ENCODE measurements at regions not wholly inside any gene's neighbourhood (a gene's known extent, or its start where the extent isn't known, plus 50 kb on each side); places are given as distances from the start of the nearest gene placed in this dataset.

DNA sequence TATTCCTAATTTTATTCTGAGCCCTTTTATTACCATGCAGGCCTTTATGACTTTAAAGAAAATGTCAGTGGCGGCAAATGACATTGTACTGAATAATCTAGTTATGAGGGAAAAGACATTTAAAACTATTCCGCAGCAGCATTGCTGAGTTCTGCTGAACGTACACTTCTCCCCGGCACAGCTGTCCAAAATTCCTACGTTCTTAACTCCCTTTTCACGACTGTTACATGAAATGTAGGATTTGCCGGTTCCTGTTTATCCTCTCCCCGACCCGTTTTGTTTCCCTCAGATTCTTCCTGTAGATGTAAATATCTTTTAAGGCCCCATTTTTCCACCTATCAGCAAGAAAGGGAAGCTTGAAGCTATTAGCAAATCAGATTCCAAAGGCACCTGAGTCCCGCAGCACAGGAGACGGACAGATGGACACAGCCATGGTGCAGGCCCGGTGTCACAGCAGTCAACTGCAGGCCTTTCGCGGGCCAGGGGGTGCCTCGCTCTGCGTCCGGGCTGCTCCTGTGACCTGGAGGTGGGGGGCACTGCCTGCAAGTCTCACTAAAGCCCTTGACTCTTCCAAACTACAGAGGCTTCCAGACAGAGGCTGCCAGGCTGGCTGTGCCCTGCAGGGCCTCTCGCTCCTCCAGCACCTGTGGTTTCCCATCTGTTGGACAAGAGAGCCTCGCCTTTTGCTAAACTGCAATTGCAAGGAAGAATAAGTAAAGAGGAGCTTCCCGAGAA, 485.0 kb upstream of the MGMT start:
- DNase-seq (ENCODE audit: low read depth, low spot score), result no peak
- H3K4me3 ChIP-seq (ENCODE audit: low read length), result no peak overlapping the region

DNA sequence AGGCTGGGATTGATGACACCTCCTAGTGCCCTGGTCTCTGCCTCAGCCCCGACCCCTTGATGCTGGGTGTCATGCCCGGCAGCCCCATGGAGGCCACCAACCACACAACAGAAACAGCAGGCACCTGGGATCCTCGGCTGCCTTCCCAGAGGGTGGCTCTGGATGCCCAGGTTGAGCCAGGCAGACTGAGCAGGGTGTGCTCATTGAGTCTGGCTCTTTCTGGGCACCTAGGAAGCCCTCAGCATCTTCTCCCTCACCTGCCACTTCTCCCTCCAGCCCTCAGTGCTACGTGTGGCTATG, 484.5 kb upstream of the MGMT start:
- H3K4me3 ChIP-seq (ENCODE audit: low read length), result no peak overlapping the region
- DNase-seq (ENCODE audit: low read depth, low spot score), result no peak

DNA sequence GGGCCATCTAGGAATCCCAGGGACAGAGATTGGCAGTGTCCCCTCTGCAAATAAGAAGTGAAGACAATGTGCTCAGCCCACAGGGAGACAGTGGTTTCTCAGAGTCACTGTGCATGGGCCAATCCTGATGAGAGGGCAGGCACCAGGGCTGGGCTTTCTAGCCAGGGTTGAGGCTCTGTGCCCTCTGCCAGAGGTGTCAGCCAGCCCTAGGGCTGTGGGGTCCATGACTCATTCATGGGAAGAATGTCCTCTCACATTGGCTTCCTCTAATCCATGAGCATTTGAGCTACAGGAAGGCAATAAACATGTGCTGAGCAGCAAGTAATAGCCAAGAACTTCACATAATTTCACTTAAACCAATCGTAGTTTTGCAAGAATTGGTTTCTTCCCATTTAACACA, 482.0 kb upstream of the MGMT start:
- H3K4me3 ChIP-seq (ENCODE audit: low read length), result no peak overlapping the region
- no peak for DNase-seq (ENCODE audit: low read depth, low spot score)

DNA sequence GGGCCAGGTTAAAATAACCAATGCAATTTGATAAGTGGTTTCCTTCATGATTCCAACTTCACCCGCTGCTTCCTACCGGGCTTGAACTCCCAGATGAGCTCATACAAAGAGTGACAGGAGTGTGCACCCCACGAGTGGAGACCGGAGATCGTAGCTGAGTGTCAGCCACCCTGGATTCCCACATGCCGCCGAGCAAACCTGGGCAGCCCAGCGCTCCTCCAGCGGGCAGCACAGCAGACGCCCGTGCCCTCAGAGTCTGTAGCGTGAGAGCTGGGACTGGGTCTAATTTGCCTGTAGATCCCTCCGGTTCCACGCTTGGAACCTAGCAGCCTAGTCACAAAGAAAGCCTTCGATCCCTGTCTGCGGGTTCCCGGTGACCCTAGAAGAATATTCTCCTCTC, 476.1 kb upstream of the MGMT start:
- H3K4me3 ChIP-seq (ENCODE audit: low read length), result no peak overlapping the region
- DNase-seq (ENCODE audit: low read depth, low spot score), result no peak

DNA sequence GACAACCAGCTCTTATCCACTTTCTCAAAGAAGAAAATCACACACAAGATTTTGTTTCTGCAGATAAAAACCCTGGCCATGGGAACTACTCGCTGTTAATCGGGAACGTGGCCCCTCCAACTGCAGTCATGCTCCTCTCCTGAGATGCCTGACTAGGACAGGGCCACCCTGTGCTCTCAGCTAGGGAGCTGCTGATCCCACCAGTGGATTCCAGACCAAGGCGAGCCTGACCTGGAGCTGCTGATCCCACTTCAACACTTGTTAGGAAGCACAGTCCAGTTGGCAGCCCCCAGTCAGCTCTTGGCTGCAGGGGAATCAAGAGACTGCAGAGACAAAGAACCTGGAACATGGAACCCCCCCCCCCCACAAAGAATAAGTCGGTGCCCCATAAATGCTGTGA, 474.3 kb upstream of the MGMT start:
- no peak overlapping the region for H3K4me3 ChIP-seq (ENCODE audit: low read length)
- DNase-seq (ENCODE audit: low read depth, low spot score), result no peak

DNA sequence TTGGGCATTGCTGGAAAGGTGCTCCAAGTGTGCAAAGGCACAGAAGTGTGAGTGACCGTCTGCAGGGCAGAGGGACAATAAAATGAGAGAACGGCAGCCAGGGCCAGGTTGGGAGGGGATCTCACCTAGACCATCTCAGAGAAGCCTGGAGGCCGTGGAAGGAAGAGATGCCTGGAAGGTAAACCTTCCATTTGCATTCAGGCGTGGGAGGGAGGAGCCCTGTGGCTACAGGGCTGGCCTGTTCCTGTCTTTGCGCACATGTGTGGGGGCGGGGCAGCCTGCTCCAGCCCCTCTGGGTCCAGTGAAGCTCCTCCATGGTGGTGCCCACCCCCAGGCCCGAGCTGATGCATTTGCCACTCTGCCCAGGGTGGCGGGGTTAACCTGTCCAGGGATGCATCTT, 473.6 kb upstream of the MGMT start:
- no peak for DNase-seq (ENCODE audit: low read depth, low spot score)
- H3K4me3 ChIP-seq (ENCODE audit: low read length), result no peak overlapping the region

DNA sequence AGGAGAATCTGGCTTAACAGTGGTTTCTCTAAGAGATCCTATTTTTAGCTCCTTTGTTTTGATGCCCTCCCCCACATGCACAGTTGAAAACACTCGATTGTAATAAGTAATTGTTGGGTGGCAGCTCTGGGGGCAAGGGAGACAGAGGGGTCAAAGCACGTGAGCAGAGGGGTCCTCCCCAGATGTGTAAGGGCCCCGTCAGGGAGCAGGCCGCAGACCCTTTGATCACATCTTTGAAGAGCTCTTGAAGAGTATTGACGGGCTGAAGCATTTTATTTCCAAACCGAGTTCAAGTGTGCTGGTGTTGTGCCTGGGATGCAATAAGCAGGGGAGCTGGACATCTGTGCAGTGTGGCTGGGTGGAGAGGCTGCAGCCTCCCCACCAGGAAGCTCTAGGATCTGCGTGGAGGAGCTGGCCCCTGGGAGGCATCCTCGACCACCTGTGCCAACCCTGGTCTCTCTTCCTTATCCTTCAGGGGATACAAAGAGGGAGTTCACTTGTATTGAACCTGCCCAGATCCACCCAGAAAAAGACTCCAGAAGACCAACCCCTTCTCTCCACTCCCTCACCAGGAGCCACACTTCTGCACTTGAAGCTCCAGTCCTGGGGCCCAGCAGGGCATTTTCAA, 473.0 kb upstream of the MGMT start:
- no peak for DNase-seq (ENCODE audit: low read depth, low spot score)
- no peak overlapping the region for H3K4me3 ChIP-seq (ENCODE audit: low read length)

DNA sequence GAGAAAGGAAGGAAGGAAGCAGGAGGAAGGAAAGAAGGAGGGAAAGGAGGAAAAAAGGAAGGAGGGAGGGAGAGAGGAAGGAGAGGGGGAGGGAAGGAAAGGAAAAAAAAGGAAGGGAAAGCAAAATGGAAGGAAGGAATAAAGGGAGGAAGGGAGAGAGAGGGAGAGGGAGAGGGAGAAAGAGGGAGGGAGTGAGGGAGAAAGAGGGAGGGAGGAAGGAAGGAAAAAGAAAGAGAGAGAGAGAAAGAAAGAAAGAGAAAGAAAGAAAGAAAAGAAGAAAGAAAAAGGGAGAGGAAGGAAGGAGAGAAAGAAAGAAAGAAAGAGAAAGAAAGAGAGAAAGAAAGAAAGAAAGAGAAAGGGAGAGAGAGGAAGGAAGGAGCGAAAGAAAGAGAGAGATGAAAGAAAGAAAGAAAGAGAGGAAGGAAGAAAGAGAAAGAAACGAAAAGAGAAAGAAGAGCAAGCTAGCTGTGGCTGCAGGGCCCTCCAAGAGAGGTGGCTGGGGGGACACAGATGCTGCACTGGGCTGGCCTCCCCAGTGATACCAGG, 472.4 kb upstream of the MGMT start:
- no peak for DNase-seq (ENCODE audit: low read depth, low spot score)
- no peak overlapping the region for H3K4me3 ChIP-seq (ENCODE audit: low read length)

DNA sequence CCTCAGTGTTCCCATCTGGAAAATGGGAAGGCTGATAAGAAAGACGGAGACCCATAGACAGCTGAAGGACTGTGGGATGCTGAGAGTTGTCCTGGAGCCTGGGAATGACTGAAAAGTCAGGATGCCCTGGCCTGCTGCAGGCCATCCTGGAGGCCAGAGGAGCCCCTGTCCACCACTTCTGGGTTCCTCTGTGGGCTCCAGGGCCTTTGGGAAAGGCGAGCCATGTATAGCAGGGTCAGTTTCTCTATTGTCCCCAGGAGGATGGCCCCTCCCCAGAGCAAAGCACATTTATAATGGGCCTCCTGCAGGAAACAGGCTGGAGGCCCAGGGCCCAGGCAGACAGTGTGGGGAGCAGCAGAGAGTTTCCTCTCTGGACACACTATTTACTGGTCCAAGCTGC, 471.4 kb upstream of the MGMT start:
- no peak for DNase-seq (ENCODE audit: low read depth, low spot score)
- H3K4me3 ChIP-seq (ENCODE audit: low read length), result no peak overlapping the region

DNA sequence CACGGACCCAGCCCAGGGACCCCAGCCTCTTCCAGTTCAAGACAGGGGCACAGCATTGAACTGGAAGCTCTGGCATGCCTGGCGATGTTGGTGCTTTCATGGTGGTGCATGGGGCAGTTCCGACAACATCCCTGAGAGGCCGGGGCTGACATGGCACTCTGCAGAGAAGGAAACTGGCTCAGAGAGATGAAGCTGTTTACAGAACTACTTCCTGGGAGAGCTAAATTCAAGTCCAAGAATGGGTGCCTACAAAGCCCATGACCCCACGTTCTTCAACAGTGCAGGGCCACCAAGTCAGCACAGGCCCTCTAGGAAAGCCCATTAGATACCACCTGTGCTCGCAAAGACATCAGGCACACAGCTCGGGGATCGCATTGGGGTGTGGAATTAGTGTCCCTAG, 470.9 kb upstream of the MGMT start:
- H3K4me3 ChIP-seq (ENCODE audit: low read length), result no peak overlapping the region
- no peak for DNase-seq (ENCODE audit: low read depth, low spot score)

DNA sequence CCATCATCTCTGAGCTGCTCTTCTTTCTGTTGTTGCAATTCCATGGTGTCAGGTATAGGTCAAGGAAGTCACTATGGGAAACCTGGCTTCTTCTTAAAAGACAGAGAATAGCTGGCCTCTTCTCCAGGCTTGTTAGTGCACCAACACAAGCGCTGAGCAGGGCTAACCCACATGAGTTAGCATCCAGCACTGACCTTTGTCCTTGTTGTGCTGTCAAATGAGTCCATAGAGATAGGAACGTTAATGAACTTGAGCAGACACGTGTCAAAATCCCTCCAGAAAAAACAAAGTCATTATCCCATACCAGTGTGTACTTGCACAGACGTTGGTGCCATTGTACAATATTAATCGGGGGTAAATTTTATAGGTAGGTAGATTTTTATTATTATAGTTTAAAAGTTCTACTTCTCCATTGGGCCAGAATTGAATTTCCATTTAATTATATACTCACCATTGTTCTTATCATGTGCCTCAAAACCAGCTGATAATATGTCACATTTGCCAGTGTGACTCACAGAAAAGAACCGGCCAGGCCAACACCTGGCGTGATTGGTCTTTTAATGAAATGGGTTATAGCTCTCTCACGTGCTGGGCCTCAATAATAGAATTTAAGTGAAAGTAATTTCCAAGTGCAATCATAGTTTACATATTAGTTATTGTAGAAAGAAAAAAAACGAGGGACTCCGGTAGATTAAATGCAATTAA, 468.8 kb upstream of the MGMT start:
- DNase-seq (ENCODE audit: low read depth, low spot score), result no peak
- H3K4me3 ChIP-seq (ENCODE audit: low read length), result no peak overlapping the region

DNA sequence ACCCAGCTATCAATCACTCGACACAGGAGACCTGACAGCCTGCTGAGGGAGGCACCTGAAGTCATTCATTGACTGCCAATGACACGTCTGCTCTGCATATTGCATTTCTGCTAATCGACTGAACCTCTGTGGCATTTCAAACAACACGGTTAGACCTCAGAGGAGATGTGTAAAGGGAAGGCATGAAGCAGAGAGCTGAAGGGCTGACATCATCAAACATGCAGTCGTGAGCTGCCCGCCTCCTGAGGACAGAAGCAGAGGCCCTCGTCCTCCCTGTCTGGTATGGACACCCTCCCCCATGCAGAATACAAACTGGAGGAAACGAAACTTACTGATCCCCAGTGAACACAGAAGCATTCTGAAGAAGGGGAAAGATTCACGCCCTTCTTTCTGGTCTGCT, 462.6 kb upstream of the MGMT start:
- no peak overlapping the region for H3K4me3 ChIP-seq (ENCODE audit: low read length)
- DNase-seq (ENCODE audit: low read depth, low spot score), result no peak

DNA sequence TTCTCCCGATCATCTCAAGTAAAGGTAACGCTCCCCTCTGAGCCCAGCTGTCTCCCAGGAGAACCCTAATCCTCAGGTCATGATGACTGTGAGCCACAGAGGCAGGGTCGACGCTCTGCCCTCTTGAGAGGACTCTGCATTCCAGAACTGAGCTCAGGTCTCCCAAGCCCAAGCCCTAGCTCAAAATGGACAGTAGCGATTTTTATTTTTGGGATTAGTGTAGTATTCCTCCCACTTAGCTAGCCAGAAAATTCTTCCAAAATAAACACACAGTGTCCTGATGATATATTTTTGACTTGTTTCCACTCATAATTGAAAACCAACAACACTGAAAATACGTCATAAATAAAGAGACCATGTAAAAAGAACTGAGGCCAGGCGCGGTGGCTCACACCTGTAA, 462.0 kb upstream of the MGMT start:
- H3K4me3 ChIP-seq (ENCODE audit: low read length), result no peak overlapping the region
- DNase-seq (ENCODE audit: low read depth, low spot score), result no peak

DNA sequence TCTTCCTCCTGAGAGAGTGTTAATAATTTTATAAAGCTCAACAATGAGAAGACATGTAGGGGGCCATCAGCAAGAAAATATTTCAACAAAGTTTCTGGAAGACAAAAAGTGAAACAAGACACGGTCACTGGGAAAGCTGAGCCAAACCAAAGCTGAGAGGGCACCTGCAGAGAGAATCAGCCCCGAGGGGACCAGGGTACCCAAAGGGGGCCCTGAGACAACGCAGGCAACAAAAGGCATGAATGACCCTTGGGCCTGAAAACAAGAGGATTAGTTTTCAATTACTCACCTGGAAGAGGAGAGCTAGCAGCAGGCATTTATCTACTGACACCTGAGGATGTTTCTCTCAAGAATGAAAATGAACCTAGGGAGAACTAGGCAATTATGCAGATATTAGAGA, 461.2 kb upstream of the MGMT start:
- no peak overlapping the region for H3K4me3 ChIP-seq (ENCODE audit: low read length)
- DNase-seq (ENCODE audit: low read depth, low spot score), result no peak

DNA sequence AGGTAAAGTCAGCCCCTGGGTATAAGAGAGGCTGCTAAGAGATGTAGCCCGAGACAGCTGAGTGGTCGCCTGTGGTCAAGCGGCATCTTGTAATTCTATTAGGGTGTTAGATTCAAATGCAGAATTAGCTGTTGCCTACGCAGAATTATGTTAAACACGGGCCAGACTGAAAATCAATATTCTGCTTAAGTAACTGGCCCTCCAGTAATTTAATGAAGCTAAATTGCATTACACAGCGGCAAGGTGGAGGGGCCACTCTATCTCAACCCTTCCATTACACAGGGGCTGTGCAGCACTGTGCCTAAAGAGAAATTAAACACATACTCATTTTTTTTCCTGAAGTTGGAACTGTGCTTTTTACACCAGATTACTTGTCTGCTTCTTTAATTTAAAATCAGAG, 448.5 kb upstream of the MGMT start:
- DNase-seq (ENCODE audit: low read depth, low spot score), result no peak
- no peak overlapping the region for H3K4me3 ChIP-seq (ENCODE audit: low read length)

DNA sequence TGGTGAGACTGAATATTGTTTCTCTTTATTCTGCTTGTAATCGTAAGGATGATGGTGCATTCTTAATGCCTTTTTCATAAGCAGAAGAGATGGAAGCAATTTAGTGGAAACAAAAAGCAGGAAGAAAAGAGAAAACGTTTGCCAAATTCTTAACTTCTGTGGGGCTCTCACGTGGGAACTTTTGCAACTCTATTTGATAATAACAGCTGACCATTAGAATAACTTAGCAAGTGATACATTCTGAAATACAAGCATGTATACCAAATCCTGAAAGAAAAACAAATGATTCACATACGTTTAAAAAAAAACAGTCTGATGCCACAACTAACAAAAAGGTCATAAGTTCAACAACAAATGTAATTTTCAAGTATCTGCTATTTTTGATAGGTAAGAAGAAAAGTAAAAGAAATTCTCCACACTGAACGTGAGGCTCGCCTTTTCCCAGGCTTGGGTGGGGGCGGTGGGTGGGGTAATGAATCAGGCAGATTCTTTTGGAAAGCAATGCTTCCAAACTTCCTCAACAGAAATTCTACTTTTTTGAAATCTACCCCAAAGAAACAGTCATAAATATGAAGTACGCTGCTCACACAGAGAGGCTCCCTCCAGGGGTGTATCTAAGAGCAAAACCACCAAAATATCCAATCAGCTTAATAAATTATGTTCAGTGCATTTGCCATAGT, 446.2 kb upstream of the MGMT start:
- no peak overlapping the region for H3K4me3 ChIP-seq (ENCODE audit: low read length)
- DNase-seq (ENCODE audit: low read depth, low spot score), result no peak

DNA sequence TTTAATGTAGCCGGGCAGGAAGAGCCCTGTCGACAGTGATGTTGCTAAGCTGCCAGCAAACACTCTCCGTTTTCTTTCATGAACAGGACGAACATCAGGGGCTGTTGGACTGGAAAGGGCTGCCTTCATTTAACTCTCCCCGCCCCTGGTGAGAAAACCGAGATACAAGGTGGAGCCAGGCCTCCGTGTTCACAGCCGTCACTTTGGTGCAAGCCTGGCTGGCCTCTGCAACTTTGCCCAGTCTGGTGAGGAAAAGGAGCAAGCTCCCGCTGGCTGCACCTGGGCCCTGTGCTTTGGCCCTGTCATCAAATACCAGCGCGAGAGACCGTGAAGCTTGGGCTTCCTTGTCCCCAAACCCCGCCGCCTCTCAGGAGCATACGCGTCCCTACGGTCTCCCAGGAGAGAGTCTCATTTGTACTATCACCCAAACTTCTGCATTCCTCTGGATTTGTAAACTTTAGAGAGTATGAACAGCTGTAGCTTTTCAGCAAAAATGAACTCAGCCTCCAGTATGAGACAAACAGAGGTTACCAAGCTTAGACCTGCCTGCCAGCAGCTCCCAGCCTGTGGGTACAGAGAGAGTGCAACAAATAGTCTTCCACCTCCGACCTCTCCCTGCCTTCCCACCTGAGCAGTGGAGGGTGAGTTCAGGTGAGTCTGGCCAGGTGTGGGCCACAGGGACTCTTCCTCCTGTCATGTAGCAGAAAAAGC, 445.3 kb upstream of the MGMT start:
- no peak overlapping the region for H3K4me3 ChIP-seq (ENCODE audit: low read length)

DNA sequence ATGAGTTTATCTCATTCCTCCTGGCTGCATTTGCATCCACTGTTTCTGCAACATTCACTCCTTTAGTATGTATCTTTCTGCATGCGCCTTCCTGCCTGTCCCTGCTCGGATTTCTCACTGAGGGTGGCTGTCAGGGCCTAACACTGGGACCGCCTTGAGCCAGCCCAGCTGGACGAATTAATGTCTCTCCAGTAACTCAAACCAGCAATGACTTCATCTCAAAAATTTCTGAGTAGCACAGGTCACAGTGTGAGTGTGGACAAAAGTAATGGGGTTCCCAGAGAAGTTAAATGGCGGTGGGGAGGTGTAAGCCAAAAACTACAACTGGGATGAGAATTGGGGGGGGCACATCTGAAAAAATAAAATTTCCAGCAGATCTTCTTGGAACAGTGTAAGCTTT, 444.0 kb upstream of the MGMT start:
- no peak overlapping the region for H3K4me3 ChIP-seq (ENCODE audit: low read length)
- DNase-seq (ENCODE audit: low read depth, low spot score), result no peak

More for the DNA sequence above, 445.3 kb upstream of the MGMT start:
- DNase-seq (ENCODE audit: low read depth, low spot score), result no peak

DNA sequence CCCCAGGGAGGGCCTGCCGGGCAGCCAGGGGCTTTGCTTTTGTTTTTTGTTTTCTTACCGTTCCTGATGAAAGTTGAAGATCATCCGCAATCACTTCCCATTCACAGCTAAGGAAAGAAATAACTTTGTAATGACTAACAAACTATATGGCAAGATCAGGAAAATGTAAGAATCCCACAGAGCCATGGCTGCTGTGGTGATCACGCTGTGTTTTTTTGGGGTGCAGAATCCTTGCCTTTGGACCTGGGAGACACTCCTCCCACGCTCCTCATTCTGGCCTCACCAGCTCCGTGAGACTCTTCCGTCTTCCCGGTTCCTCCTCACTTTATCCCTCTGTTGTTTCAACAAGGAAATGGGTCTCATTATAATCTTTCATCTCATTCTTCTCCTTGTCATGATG, 443.0 kb upstream of the MGMT start:
- no peak overlapping the region for H3K4me3 ChIP-seq (ENCODE audit: low read length)
- DNase-seq (ENCODE audit: low read depth, low spot score), result no peak

Data from Jurkat, Clone E6-1 (cell line).